HepG2 (cell line): ENCODE measurements at regions not wholly inside any gene's neighbourhood (a gene's known extent, or its start where the extent isn't known, plus 50 kb on each side); places are given as distances from the start of the nearest gene placed in this dataset.

ENCODE experiments used
- ATAC-seq: fragments of 200-7000 bp; cut with Tn5 transposase; 3 replicates; pipeline ENCODE4 v1.9.1; 2020; ENCODE audit warnings: mild to moderate bottlenecking, moderate library complexity
- BruUV-seq: library from RNA; stranded (reverse); fragments of 400-500 nt; replicated peaks from 2 replicates; lab custom pipeline; 2021; lab: Mats Ljungman, UMichigan
- CTCF ChIA-PET: fragments of 300-600 bp; formaldehyde crosslinking; extraction: SDS; loops from one replicate; lab custom pipeline; 2021; ENCODE audit warnings: low total read pairs, inconsistent platforms, low intra/inter-chr PET ratio; lab: Yijun Ruan, JAX
- POLR2A ChIA-PET: fragments of 350-600 bp; sonication (Branson Sonifier 250); formaldehyde crosslinking; loops from one replicate; lab custom pipeline; 2020; ENCODE audit warnings: antibody characterized with exemption, inconsistent platforms; lab: Yijun Ruan, JAX
- DNase-seq: peaks from one replicate; pipeline ENCODE4 v3.0.0-alpha.2; 2015; ENCODE audit warnings: low spot score
- FAIRE-seq: peaks from 3 replicates; lab custom pipeline; 2011; peaks lifted over from hg19 to GRCh38; lab: Jason Lieb, UNC
- H2AFZ ChIP-seq: one replicate; pipeline ENCODE4 v1.6.1; 2011; ENCODE audit warnings: low read length, inconsistent platforms
- H3K27ac ChIP-seq: fragments of 300-600 bp; 3 replicates; pipeline ENCODE4 v1.8.0; 2011; ENCODE audit warnings: mixed run types, mild to moderate bottlenecking, mixed read lengths, low read length, inconsistent platforms; ENCODE audit not compliant: insufficient read depth; ENCODE audit errors: extremely low read length
- H3K27me3 ChIP-seq, 2 experiments: fragments of 200-600 bp in 1 of 2; 2 replicates in 1 of 2; 3 replicates in 1 of 2; pipeline versions ENCODE4 v1.6.0 to v1.8.0; 2011; ENCODE audit warnings: low read length in 2 of 2, mild to moderate bottlenecking in 2 of 2, moderate library complexity in 2 of 2, inconsistent platforms in 1 of 2; ENCODE audit not compliant: insufficient read depth in 2 of 2, control insufficient read depth in 1 of 2
- H3K36me3 ChIP-seq, 2 experiments: fragments of 200-600 bp in 1 of 2; replicated peaks in 1 of 2; 2 replicates in 1 of 2; 3 replicates in 1 of 2; pipeline versions ENCODE4 v1.5.1 to v1.8.0; 2011; ENCODE audit warnings: low read length in 2 of 2, inconsistent platforms in 1 of 2; ENCODE audit not compliant: insufficient read depth in 2 of 2, control insufficient read depth in 1 of 2
- H3K4me1 ChIP-seq: 2 replicates; pipeline ENCODE4 v1.5.1; 2012; ENCODE audit warnings: low read length, inconsistent platforms; ENCODE audit not compliant: insufficient read depth
- H3K4me2 ChIP-seq: 2 replicates; pipeline ENCODE4 v1.6.0; 2011; ENCODE audit warnings: low read depth, low read length, inconsistent platforms
- H3K4me3 ChIP-seq, 3 experiments: fragments of 200-600 bp in 1 of 3; sonication (generic), shearing (Covaris generic) in 1 of 3; replicated peaks in 1 of 3; 2 replicates each; pipeline ENCODE4 v1.5.1; 2011 to 2016; ENCODE audit warnings: low read length in 3 of 3, inconsistent platforms in 2 of 3, low read depth in 2 of 3, mild to moderate bottlenecking in 2 of 3, control low read depth in 1 of 3, mixed read lengths in 1 of 3; ENCODE audit not compliant: insufficient read depth in 1 of 3
- H3K79me2 ChIP-seq: one replicate; pipeline ENCODE4 v1.6.1; 2011; ENCODE audit warnings: low read length, inconsistent platforms; ENCODE audit not compliant: insufficient read depth
- H3K9ac ChIP-seq: 2 replicates; pipeline ENCODE4 v1.6.0; 2011; ENCODE audit warnings: mild to moderate bottlenecking, low read depth, low read length, inconsistent platforms; ENCODE audit not compliant: insufficient read depth
- H3K9me3 ChIP-seq: 2 replicates; pipeline ENCODE4 v1.5.1; 2012; ENCODE audit warnings: mild to moderate bottlenecking, low read length
- H4K20me1 ChIP-seq: 2 replicates; pipeline ENCODE4 v1.6.0; 2011; ENCODE audit warnings: inconsistent platforms, mild to moderate bottlenecking, low read length, moderate library complexity; ENCODE audit not compliant: insufficient read depth
- CENPT ChIP-seq: sonication (generic); formaldehyde crosslinking; IDR thresholded peaks from 2 replicates; pipeline ENCODE4 v1.8.0; 2022; ENCODE audit warnings: low read depth, mild to moderate bottlenecking, moderate library complexity, missing genetic modification reagents
- CHCHD3 ChIP-seq: sonication (generic); formaldehyde crosslinking; IDR thresholded peaks from 2 replicates; pipeline ENCODE4 v1.8.0; 2022; ENCODE audit warnings: mild to moderate bottlenecking, missing genetic modification reagents, moderate library complexity
- PAX8 ChIP-seq: sonication (generic); formaldehyde crosslinking; IDR thresholded peaks from 2 replicates; pipeline ENCODE4 v1.8.0; 2022; ENCODE audit warnings: mild to moderate bottlenecking, missing genetic modification reagents, borderline replicate concordance
- PLRG1 ChIP-seq: fragments of 450-650 bp; conservative IDR thresholded peaks from 2 replicates; pipeline ENCODE4 v1.6.1; 2016
- PRMT3 ChIP-seq: sonication (generic); formaldehyde crosslinking; IDR thresholded peaks from 2 replicates; pipeline ENCODE4 v1.8.1; 2022; ENCODE audit warnings: low read depth, mild to moderate bottlenecking, moderate library complexity, missing genetic modification reagents, borderline replicate concordance
- ZBTB1 ChIP-seq: sonication (generic); formaldehyde crosslinking; IDR thresholded peaks from 2 replicates; pipeline ENCODE4 v1.4.0; 2020; ENCODE audit warnings: missing genetic modification reagents, borderline replicate concordance
- ZFP37 ChIP-seq: sonication (generic); formaldehyde crosslinking; IDR thresholded peaks from 2 replicates; pipeline ENCODE4 v1.4.0; 2020; ENCODE audit warnings: missing genetic modification reagents, borderline replicate concordance
- ZNF138 ChIP-seq: sonication (generic); formaldehyde crosslinking; IDR thresholded peaks from 2 replicates; pipeline ENCODE4 v1.5.0; 2020; ENCODE audit warnings: mild to moderate bottlenecking, low read depth, missing genetic modification reagents
- ZNF605 ChIP-seq: sonication (generic); formaldehyde crosslinking; IDR thresholded peaks from 2 replicates; pipeline ENCODE4 v1.8.0; 2022; ENCODE audit warnings: mild to moderate bottlenecking, missing genetic modification reagents
- ZSCAN30 ChIP-seq: sonication (generic); formaldehyde crosslinking; IDR thresholded peaks from 2 replicates; pipeline ENCODE4 v1.5.0; 2020; ENCODE audit warnings: mild to moderate bottlenecking, missing genetic modification reagents
- ZZZ3 ChIP-seq: sonication (generic); formaldehyde crosslinking; IDR thresholded peaks from 2 replicates; pipeline ENCODE4 v1.4.0; 2020; ENCODE audit warnings: missing genetic modification reagents, mild to moderate bottlenecking, borderline replicate concordance
- WGBS: methylation state at CpG from one replicate; pipeline ENCODE4 v1.1.6; 2017; ENCODE audit warnings: low lambda C conversion rate; 5-methylcytosine and 5-hydroxymethylcytosine counted together
- in situ Hi-C: cut with HindIII; loops from 2 replicates; pipeline ENCODE4 v1.10.0; 2017; ENCODE audit warnings: low pct_unique_long_range_greater_than_20kb; ENCODE audit not compliant: extremely low pct_ligation_motif_present
- intact Hi-C: fragments of 100-400 bp; cut with micrococcal nuclease; formaldehyde crosslinking; loops from one replicate; pipeline ENCODE4 v1.10.0; 2022; ENCODE audit not compliant: unreplicated experiment
- TF ChIP-seq, protein P1 (sequence below): sonication (generic); formaldehyde crosslinking; IDR thresholded peaks from 2 replicates; pipeline ENCODE4 v1.8.0; 2022; ENCODE audit warnings: mild to moderate bottlenecking, missing genetic modification reagents
- TF ChIP-seq, protein P2 (sequence below): sonication (generic); formaldehyde crosslinking; IDR thresholded peaks from 2 replicates; pipeline ENCODE4 v1.4.0; 2020; ENCODE audit warnings: missing genetic modification reagents, low read depth, mild to moderate bottlenecking, borderline replicate concordance
- TF ChIP-seq, protein P3 (sequence below): sonication (generic); formaldehyde crosslinking; IDR thresholded peaks from 2 replicates; pipeline ENCODE4 v1.4.0; 2020; ENCODE audit warnings: missing genetic modification reagents
- TF ChIP-seq, protein P4 (sequence below): sonication (generic); formaldehyde crosslinking; IDR thresholded peaks from 2 replicates; pipeline ENCODE4 v1.4.0; 2020; ENCODE audit warnings: low read depth, mild to moderate bottlenecking, missing genetic modification reagents
- TF ChIP-seq, protein P5 (sequence below): conservative IDR thresholded peaks from 2 replicates; pipeline ENCODE4 v1.6.1; 2018; ENCODE audit warnings: missing genetic modification reagents
- TF ChIP-seq, protein P6 (sequence below): IDR thresholded peaks from 2 replicates; pipeline ENCODE4 v1.6.1; 2018; ENCODE audit warnings: missing genetic modification reagents

DNA sequence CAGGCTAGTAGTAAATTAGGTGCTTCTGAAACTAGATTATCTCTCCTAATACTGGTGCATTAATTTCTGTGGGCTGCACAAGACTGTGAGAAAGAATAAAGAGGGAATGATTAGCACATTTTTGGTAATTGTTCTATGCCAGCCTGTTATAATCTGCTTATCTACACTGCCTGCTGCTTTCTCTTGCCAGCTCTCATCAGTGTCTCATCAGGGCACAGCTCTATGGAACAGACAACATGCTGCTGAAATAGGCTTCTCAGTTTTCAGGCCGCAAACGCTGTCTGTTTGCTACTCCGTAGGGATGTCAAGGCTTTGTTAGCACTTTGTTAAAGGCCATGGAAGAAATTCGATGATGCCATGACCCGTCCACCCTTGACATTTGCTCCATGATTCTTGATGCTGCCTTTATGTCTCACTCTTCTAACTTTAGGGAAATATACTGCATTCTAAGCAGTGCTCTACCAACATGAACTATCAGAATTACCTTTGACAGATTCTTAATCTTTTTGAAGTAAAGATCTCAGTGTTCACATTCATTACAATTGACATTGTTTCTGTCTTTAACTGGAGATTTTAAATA lies 84.0 kb upstream of the PRR20A start (continued):
- TF ChIP-seq, protein P1, sequence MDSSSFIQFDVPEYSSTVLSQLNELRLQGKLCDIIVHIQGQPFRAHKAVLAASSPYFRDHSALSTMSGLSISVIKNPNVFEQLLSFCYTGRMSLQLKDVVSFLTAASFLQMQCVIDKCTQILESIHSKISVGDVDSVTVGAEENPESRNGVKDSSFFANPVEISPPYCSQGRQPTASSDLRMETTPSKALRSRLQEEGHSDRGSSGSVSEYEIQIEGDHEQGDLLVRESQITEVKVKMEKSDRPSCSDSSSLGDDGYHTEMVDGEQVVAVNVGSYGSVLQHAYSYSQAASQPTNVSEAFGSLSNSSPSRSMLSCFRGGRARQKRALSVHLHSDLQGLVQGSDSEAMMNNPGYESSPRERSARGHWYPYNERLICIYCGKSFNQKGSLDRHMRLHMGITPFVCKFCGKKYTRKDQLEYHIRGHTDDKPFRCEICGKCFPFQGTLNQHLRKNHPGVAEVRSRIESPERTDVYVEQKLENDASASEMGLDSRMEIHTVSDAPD (CRISPR knock-in tag): no peak
- TF ChIP-seq, protein P2, sequence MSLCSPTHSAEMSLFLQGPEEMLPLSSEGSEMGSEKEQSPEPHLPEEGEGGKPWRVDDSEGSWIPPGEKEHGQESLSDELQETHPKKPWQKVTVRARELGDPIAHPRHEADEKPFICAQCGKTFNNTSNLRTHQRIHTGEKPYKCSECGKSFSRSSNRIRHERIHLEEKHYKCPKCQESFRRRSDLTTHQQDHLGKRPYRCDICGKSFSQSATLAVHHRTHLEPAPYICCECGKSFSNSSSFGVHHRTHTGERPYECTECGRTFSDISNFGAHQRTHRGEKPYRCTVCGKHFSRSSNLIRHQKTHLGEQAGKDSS: no peak

DNA sequence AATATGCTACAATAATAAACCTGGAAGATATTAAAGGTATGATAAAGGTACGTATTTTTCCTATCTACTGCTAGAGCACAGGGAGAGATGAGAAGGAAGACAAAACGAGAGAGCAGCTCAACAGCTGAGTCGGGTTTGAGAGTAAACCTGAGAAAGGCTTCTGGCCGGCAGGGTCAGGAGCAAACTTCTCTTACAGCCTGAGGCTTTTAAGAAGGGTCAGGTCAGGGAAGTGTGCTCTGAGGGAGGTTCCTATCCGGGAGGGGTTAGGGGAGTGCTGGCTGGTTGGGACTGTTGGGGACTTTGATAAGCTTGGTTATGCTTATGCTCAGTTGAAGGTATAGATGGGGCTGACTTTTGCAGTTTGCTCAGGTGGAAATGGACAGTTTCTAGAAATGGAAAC lies 77.7 kb upstream of the PRR20A start:
- no peak for FAIRE-seq
- Histone ChIP-seq H2AFZ (no peak overlapping the region), H3K4me3 (no peak overlapping the region), H3K27me3 (no peaks in the 10 kb centered on the region), H3K79me2 (no peaks in the 10 kb centered on the region), H3K36me3 (no peaks in the 10 kb centered on the region), H3K27ac (no peak overlapping the region), H4K20me1 (no peaks in the 10 kb centered on the region), H3K9ac (no peak overlapping the region), H3K4me2 (no peak overlapping the region), H3K4me1 (no peaks in the 10 kb centered on the region), H3K9me3 (peaks cover 69% of the 10 kb centered on the region)
- ATAC-seq: no peak
- intact Hi-C loops: no loop called here
- in situ Hi-C loops: no loop called here
- ChIA-PET CTCF (no interaction called here), POLR2A (no interaction called here)
- WGBS: 16% methylated on average over 5 of the region's 5 CpGs
- no TSS peak for BruUV-seq
- no peak for DNase-seq
- no peak for TF ChIP-seq CHCHD3 (CRISPR knock-in tag)
- TF ChIP-seq, protein P3, sequence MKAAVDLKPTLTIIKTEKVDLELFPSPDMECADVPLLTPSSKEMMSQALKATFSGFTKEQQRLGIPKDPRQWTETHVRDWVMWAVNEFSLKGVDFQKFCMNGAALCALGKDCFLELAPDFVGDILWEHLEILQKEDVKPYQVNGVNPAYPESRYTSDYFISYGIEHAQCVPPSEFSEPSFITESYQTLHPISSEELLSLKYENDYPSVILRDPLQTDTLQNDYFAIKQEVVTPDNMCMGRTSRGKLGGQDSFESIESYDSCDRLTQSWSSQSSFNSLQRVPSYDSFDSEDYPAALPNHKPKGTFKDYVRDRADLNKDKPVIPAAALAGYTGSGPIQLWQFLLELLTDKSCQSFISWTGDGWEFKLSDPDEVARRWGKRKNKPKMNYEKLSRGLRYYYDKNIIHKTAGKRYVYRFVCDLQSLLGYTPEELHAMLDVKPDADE (CRISPR knock-in tag): no peak
- no peak for TF ChIP-seq ZZZ3 (CRISPR knock-in tag)
- TF ChIP-seq ZBTB1 (CRISPR knock-in tag): no peak
- TF ChIP-seq ZNF605 (CRISPR knock-in tag): no peak
- no peak for TF ChIP-seq PRMT3 (CRISPR knock-in tag)
- TF ChIP-seq, protein P4, sequence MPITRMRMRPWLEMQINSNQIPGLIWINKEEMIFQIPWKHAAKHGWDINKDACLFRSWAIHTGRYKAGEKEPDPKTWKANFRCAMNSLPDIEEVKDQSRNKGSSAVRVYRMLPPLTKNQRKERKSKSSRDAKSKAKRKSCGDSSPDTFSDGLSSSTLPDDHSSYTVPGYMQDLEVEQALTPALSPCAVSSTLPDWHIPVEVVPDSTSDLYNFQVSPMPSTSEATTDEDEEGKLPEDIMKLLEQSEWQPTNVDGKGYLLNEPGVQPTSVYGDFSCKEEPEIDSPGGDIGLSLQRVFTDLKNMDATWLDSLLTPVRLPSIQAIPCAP (CRISPR knock-in tag): no peak
- TF ChIP-seq PLRG1: no peak
- no peak for TF ChIP-seq PAX8
- TF ChIP-seq, protein P5, sequence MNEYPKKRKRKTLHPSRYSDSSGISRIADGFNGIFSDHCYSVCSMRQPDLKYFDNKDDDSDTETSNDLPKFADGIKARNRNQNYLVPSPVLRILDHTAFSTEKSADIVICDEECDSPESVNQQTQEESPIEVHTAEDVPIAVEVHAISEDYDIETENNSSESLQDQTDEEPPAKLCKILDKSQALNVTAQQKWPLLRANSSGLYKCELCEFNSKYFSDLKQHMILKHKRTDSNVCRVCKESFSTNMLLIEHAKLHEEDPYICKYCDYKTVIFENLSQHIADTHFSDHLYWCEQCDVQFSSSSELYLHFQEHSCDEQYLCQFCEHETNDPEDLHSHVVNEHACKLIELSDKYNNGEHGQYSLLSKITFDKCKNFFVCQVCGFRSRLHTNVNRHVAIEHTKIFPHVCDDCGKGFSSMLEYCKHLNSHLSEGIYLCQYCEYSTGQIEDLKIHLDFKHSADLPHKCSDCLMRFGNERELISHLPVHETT (CRISPR knock-in tag): no peak
- TF ChIP-seq CENPT: no peak
- TF ChIP-seq ZNF138: no peak
- TF ChIP-seq ZSCAN30 (CRISPR knock-in tag): no peak
- TF ChIP-seq, protein P6, sequence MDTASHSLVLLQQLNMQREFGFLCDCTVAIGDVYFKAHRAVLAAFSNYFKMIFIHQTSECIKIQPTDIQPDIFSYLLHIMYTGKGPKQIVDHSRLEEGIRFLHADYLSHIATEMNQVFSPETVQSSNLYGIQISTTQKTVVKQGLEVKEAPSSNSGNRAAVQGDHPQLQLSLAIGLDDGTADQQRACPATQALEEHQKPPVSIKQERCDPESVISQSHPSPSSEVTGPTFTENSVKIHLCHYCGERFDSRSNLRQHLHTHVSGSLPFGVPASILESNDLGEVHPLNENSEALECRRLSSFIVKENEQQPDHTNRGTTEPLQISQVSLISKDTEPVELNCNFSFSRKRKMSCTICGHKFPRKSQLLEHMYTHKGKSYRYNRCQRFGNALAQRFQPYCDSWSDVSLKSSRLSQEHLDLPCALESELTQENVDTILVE: no peak
- TF ChIP-seq ZFP37 (CRISPR knock-in tag): no peak
